ENCODE measurements at regions not wholly inside any gene's neighbourhood (a gene's known extent, or its start where the extent isn't known, plus 50 kb on each side); places are given as distances from the start of the nearest gene placed in this dataset.

DNA sequence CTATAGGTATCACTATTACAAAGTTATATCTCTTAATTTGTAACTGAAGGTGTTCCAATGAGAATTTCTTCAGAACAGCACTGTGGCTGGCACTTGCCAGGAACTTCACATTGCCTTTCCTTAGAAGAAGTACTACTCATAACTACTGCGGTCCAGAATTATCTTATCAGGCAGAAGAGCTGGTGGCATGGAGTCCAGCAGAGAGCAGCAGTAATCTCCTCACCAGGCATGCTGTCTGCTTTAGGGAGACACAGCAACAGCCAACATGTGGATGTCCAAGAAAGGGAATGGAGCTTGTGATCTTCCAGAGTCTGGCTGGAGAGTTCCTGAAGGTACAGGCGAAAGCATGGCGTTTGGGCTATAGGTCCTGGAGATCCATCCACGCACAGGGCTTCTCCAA is 919.7 kb upstream of the NR2F2 start:
- TF ChIP-seq POLR2A (IDR thresholded peaks at IDR 0.05), result no peak
- TF ChIP-seq, protein P1, sequence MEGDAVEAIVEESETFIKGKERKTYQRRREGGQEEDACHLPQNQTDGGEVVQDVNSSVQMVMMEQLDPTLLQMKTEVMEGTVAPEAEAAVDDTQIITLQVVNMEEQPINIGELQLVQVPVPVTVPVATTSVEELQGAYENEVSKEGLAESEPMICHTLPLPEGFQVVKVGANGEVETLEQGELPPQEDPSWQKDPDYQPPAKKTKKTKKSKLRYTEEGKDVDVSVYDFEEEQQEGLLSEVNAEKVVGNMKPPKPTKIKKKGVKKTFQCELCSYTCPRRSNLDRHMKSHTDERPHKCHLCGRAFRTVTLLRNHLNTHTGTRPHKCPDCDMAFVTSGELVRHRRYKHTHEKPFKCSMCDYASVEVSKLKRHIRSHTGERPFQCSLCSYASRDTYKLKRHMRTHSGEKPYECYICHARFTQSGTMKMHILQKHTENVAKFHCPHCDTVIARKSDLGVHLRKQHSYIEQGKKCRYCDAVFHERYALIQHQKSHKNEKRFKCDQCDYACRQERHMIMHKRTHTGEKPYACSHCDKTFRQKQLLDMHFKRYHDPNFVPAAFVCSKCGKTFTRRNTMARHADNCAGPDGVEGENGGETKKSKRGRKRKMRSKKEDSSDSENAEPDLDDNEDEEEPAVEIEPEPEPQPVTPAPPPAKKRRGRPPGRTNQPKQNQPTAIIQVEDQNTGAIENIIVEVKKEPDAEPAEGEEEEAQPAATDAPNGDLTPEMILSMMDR (IDR thresholded peaks at IDR 0.05), result no peak

Measured in uterus (tissue), 2 donors.